Fibroblast of the aortic adventitia (primary cell): ENCODE measurements at regions not wholly inside any gene's neighbourhood (a gene's known extent, or its start where the extent isn't known, plus 50 kb on each side); places are given as distances from the start of the nearest gene placed in this dataset.

ENCODE experiments used
- DNase-seq: peaks from one replicate; pipeline ENCODE4 v3.0.0-alpha.2; 2010; ENCODE audit warnings: low read depth
- H3K4me3 ChIP-seq: 2 replicates; pipeline ENCODE4 v1.5.1; 2011; ENCODE audit warnings: low read depth, mild to moderate bottlenecking, control low read depth, low read length, moderate library complexity
- CTCF ChIP-seq: IDR thresholded peaks from 2 replicates; pipeline ENCODE4 v1.5.1; 2011; ENCODE audit warnings: mild to moderate bottlenecking, low read length, control low read depth, inconsistent platforms; ENCODE audit not compliant: insufficient read depth

- no peak for TF ChIP-seq CTCF
- DNase-seq, result no peak
- H3K4me3 ChIP-seq, result no peak overlapping the region
Observed at GRCh38 chr1:188904201-188904600, 1573.5 kb downstream of the BRINP3 start.

GRCh38 chr1:188906921-188907641, 1570.6 kb downstream of the BRINP3 start:
- DNase-seq, result no peak
- no peak overlapping the region for H3K4me3 ChIP-seq
- TF ChIP-seq CTCF, result no peak

GRCh38 chr1:188930382-188930781, 1547.3 kb downstream of the BRINP3 start:
- no peak for TF ChIP-seq CTCF
- DNase-seq, result no peak
- no peak overlapping the region for H3K4me3 ChIP-seq

GRCh38 chr1:188931506-188931905, 1546.2 kb downstream of the BRINP3 start:
- no peak for DNase-seq
- TF ChIP-seq CTCF, result no peak
- H3K4me3 ChIP-seq, result no peak overlapping the region

GRCh38 chr1:188937965-188938551, 1539.6 kb downstream of the BRINP3 start:
- TF ChIP-seq CTCF, result no peak
- H3K4me3 ChIP-seq, result no peak overlapping the region
- DNase-seq, result no peak

- no peak for DNase-seq
- no peak for TF ChIP-seq CTCF
Observed at GRCh38 chr1:188941986-188942385, 1535.7 kb downstream of the BRINP3 start.

More at GRCh38 chr1:188941986-188942385, 1535.7 kb downstream of the BRINP3 start:
- H3K4me3 ChIP-seq, result no peak overlapping the region
